Suprapubic skin (tissue), 4 donors: ENCODE measurements at regions not wholly inside any gene's neighbourhood (a gene's known extent, or its start where the extent isn't known, plus 50 kb on each side); places are given as distances from the start of the nearest gene placed in this dataset.

Experiments
- POLR2A ChIP-seq, 2 donors: fragments of 450-650 bp; IDR thresholded peaks; one replicate each; pipeline ENCODE4 v1.6.1; 2017; ENCODE audit warnings: antibody characterized with exemption in 2 of 2, mild to moderate bottlenecking in 2 of 2, moderate library complexity in 2 of 2
- POLR2AphosphoS5 ChIP-seq, 3 donors: sonication (generic); formaldehyde crosslinking; IDR thresholded peaks; one replicate each; pipeline ENCODE4 v1.6.1; 2017; ENCODE audit warnings: antibody characterized with exemption in 3 of 3
- TF ChIP-seq, protein P1 (sequence below), 2 donors: fragments of 200-600 bp in 1 of 2; fragments of 450-650 bp in 1 of 2; sonication (generic) in 1 of 2; IDR thresholded peaks; one replicate each; pipeline ENCODE4 v1.5.1; 2016 to 2019; ENCODE audit warnings: antibody characterized with exemption in 2 of 2, mild to moderate bottlenecking in 1 of 2, moderate library complexity in 1 of 2

DNA sequence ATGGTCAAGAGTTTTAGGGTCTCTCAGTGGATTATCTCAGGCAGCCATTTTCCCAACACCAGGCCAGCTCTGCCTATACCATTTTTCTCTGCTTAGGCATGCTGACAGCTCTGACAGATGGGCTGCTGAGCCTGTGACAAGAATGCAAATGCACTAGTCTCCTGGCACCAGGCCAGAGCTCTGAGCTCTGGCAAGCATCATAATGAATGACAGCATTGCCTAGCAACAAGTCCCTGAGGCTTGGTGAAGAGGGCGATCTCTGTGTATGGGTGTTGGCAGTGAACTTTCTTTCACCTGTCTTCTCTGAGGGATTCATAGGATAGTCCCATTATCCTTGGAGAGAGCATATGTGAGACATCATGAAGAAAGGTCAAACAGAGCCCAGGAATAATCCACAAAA is 77.9 kb upstream of the TSPY4 start:
- TF ChIP-seq, protein P1, sequence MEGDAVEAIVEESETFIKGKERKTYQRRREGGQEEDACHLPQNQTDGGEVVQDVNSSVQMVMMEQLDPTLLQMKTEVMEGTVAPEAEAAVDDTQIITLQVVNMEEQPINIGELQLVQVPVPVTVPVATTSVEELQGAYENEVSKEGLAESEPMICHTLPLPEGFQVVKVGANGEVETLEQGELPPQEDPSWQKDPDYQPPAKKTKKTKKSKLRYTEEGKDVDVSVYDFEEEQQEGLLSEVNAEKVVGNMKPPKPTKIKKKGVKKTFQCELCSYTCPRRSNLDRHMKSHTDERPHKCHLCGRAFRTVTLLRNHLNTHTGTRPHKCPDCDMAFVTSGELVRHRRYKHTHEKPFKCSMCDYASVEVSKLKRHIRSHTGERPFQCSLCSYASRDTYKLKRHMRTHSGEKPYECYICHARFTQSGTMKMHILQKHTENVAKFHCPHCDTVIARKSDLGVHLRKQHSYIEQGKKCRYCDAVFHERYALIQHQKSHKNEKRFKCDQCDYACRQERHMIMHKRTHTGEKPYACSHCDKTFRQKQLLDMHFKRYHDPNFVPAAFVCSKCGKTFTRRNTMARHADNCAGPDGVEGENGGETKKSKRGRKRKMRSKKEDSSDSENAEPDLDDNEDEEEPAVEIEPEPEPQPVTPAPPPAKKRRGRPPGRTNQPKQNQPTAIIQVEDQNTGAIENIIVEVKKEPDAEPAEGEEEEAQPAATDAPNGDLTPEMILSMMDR (IDR thresholded peaks at IDR 0.05): no peak
- no peak for TF ChIP-seq POLR2A (IDR thresholded peaks at IDR 0.05)
- no peak for TF ChIP-seq POLR2AphosphoS5 (IDR thresholded peaks at IDR 0.05)
